HG02610 (cell line): ENCODE measurements at regions not wholly inside any gene's neighbourhood (a gene's known extent, or its start where the extent isn't known, plus 50 kb on each side); places are given as distances from the start of the nearest gene placed in this dataset.

Experiments used
- ATAC-seq: cut with Tn5 transposase; IDR thresholded peaks from one replicate; pipeline ENCODE4 v1.9.1; 2021; ENCODE audit warnings: mild to moderate bottlenecking, moderate library complexity; ENCODE audit not compliant: unreplicated experiment

GRCh38 chr3:132773071-132773619 lies 50.9 kb upstream of the NPHP3 start:
- ATAC-seq: peak; percentile 60

DNA sequence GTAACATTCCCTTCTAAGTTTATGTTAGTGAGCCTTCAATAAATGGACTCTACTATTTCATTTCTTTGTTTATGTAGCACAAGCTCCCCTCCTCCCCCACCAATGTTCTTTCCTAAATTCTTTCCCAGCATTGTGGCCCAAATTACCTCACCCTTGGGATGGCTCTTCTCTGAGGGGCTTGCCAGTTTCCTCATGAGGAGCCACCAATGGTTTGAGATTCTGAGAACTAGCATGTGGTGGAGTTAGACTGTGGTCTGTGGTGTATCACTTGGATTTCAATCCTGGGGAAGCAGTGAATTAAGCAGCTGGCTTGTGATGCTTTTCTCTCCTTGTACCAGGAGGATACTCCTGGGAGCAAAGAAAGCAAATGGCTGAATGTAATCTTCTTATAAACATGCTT lies 50.0 kb upstream of the NPHP3 start:
- ATAC-seq: no peak
